Sigmoid colon (tissue), 4 donors: ENCODE measurements at regions not wholly inside any gene's neighbourhood (a gene's known extent, or its start where the extent isn't known, plus 50 kb on each side); places are given as distances from the start of the nearest gene placed in this dataset.
"Not testable (repeated sequence)": the region's sequence is repeated elsewhere in the genome, so short reads cannot be mapped to it uniquely, and the experiment has no call there.

Experiments used
- EP300 ChIP-seq, 4 donors: sonication (generic); formaldehyde crosslinking; IDR thresholded peaks; one replicate each; pipeline ENCODE4 v1.6.1; 2017; ENCODE audit warnings: antibody characterized with exemption in 4 of 4
- POLR2A ChIP-seq, 2 donors: fragments of 450-650 bp; IDR thresholded peaks; one replicate each; pipeline ENCODE4 v1.6.1; 2016; ENCODE audit warnings: antibody characterized with exemption in 2 of 2, mild to moderate bottlenecking in 2 of 2, moderate library complexity in 2 of 2
- POLR2AphosphoS5 ChIP-seq, 4 donors: sonication (generic); formaldehyde crosslinking; IDR thresholded peaks; one replicate each; pipeline ENCODE4 v1.6.1; 2017; ENCODE audit warnings: antibody characterized with exemption in 4 of 4
- TF ChIP-seq, protein P1 (sequence below), 4 experiments: fragments of 450-650 bp in 3 of 4; fragments of 200-600 bp in 1 of 4; IDR thresholded peaks; one replicate each; pipeline ENCODE4 v1.5.1; 2016 to 2019; ENCODE audit warnings: antibody characterized with exemption in 4 of 4, mild to moderate bottlenecking in 3 of 4, moderate library complexity in 2 of 4

DNA sequence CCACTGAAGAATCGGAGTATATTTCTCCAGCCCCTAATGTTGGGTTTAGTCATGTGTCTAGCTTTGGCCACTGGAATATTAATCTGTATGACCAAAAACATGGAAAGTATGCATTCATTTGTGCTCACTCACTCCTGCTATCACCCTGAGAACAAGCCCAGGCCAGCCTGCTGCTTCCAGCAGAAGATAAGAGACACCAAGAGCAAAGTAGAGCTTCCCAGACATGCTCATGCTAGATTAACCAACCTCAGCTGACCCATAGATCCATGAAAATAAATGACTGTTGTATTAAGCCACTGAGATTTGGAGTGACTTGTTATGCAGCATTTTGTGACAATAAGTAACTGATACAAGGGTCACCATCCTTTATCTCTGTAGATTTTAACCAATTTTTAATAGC, 96.9 kb downstream of the UNC93B1 start:
- TF ChIP-seq POLR2A, POLR2AphosphoS5, EP300 (IDR thresholded peaks at IDR 0.05): not testable (repeated sequence)
- TF ChIP-seq, protein P1, sequence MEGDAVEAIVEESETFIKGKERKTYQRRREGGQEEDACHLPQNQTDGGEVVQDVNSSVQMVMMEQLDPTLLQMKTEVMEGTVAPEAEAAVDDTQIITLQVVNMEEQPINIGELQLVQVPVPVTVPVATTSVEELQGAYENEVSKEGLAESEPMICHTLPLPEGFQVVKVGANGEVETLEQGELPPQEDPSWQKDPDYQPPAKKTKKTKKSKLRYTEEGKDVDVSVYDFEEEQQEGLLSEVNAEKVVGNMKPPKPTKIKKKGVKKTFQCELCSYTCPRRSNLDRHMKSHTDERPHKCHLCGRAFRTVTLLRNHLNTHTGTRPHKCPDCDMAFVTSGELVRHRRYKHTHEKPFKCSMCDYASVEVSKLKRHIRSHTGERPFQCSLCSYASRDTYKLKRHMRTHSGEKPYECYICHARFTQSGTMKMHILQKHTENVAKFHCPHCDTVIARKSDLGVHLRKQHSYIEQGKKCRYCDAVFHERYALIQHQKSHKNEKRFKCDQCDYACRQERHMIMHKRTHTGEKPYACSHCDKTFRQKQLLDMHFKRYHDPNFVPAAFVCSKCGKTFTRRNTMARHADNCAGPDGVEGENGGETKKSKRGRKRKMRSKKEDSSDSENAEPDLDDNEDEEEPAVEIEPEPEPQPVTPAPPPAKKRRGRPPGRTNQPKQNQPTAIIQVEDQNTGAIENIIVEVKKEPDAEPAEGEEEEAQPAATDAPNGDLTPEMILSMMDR (IDR thresholded peaks at IDR 0.05), result not testable (repeated sequence)
